SW480 (cell line): ENCODE measurements at regions not wholly inside any gene's neighbourhood (a gene's known extent, or its start where the extent isn't known, plus 50 kb on each side); places are given as distances from the start of the nearest gene placed in this dataset.

Experiments
- DNase-seq: peaks from one replicate; pipeline ENCODE4 v3.0.0-alpha.2; 2016; ENCODE audit warnings: low spot score

DNA sequence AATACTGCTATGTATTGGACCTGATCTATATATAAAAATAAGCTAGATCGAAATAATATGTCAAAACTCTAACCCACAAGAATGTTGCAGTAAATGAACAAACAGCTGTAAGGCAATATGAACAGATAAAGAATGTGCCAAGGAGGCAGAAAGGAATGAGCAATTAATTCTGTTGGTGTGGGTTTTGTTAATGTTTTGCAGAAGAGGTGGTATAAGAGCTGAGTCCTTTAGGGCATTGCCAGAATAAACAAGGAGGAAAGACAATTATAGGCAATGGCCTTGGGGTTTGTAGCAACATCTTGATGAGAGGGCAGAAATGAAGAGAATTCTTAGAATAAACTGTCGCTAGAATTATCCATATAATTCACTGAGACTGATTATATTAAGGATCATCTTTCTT is 240.9 kb upstream of the GULP1 start:
- DNase-seq, result no peak

DNA sequence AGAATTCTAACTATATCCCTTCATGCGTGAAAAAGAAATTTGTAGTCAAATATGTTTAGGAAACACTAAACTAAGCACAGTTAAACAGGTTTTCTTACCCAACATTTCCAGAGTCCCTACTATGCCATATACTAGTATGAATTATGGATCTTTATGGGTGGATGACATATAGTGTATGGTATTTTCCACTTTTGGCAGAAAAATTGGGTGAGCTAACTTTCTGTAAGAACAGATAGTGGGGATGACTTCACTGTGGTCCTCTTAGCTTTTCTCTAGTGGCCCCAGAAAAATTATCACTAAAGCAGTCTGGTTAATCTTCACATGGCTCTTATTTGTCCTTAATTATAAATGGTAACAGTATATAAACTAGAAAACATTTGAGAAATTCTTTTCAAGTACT is 240.0 kb upstream of the GULP1 start:
- no peak for DNase-seq

DNA sequence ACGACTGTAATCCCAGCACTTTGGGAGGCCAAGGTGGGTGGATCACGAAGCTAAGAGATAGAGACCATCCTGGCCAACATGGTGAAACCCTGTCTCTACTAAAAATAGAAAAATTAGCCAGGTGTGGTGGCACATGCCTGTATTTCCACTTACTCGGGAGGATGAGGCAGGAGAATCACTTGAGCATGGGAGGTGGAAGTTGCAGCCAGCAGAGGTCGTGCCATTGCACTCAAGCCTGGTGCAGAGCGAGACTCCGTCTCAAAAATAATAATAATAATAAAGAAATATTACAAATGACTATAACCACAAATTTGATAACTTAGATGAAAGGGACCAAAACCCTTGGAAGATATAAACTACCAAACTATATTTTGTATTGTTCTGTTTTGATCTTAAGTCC is 226.3 kb upstream of the GULP1 start:
- no peak for DNase-seq

DNA sequence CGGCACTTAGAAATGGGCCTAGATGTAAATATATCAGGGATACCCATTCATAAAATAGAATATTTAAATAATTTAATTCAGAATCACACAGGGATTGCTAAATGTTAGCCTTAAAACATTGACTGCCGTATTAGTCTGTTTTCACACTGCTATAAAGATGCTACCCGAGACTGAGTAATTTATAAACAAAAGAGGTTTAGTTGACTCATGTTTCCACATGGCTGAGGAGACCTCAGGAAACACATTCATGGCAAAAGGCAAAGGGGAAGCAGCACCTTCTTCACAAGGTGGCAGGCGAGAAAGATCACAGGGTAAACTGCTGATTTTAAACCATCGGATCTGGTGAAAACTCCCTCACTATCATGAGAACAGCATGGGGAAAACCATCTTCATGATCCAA is 223.6 kb upstream of the GULP1 start:
- DNase-seq, result no peak

DNA sequence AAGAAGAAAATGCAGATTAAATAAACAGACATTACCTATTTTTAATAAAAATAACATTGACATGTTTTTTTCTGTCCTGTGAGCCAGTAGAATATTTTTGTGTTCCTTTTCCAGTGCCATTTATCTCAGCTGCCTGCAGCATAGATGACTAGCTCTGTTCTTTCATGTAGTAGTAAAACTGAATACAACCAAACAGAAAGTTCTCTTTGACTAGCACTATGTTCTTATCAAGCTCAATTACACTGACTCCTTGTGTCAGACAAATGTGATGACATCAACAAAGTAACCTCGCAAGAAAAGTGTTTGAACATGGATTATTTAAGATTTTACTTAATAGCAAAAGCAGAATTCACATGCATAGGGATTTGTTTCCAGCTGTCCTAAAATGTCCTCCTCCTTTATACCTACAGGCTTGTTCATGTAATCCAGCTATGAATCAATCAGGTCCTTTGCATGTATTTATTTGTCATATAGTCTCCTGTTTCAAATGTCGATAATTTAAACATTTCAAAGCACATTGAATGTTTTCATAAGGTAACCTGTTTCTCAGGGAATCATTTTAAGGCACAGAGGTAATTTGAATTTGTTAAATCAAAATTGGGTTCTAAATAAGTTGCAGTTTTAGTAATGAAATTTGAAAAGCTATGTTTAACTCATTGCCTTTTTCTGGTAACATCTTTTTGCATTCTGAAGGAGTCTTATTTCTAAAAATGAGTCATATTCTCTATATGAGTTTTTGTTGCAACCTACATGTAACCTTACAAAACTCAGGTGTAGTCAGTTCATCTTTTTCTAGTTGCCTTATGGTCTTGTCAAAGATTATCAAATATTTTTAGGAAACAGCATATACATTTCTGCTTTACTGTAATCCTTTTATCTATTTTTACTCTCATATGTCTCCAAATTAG is 215.3 kb upstream of the GULP1 start:
- no peak for DNase-seq

DNA sequence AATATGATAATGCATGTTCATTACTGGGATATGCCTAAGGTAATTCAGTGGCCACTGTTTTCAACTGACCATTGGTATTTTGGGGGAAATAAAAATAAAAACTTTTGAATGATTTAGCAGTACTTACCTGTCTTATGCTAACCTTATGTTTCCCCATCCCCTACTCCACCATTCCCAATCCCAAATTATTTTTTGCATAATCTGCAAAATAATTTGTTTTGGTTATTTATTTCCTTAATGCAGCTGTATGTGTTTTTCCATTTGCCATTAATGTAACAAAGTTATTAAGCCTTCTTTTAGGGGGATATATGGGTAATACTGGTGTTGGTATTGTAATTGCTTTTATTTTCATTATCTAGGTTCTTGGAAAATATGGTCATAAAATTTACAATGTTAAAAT is 213.9 kb upstream of the GULP1 start:
- DNase-seq, result no peak

DNA sequence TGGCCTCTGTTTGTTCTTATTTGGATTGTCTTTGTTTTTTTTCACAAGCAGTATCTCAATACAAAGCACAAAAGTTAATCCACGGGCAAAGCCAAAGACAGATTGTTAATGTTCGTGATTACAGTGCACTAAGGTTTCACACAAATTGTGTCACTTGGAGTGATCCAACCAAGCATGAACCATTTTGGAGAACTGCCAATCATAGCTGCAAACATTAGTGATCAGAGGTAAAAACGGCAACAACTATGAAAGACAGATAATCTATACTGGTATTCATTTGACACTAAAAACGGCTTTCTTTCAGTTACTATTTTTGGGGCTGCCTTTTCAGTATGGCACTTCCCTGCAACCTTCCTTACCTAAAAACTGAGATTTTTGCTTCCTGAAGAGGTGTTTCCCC is 213.1 kb upstream of the GULP1 start:
- no peak for DNase-seq

DNA sequence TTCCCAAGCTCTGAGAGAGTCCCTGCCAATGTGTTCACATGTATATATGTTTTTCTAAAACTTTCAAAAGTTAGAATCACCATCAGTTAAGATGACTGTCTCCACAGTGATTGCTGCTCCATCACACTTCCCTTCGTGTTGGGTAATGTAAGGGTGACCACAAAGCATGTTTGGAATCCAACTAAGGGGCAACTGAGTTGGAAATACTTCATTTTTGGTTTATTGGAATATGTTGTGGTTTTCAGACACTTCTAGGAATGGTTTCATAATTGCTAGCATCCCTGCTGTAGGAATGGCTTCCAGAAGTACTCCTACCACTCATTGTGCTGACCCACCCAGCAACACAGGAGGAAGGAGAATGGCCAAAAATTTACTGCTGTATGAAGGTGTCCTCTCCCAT is 212.5 kb upstream of the GULP1 start:
- DNase-seq, result no peak

DNA sequence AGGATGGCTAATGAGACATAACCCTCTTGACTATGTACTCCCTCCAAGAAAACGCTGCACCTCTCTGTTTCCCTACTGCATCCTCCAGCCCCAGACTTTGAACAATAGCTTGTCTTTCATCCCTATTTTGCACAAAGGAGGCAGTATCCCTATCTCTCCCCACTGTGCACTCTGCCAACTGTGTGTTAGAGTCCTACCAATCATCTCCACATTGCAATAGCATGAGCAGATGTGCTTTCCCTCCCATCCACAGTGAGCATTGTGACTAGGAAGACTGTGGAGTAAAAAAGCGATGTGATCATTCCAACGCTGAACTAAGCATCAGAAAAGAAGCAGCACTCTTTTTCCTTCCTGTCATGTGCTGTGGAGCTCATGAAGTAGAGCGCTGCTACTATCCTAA is 206.3 kb upstream of the GULP1 start:
- no peak for DNase-seq

DNA sequence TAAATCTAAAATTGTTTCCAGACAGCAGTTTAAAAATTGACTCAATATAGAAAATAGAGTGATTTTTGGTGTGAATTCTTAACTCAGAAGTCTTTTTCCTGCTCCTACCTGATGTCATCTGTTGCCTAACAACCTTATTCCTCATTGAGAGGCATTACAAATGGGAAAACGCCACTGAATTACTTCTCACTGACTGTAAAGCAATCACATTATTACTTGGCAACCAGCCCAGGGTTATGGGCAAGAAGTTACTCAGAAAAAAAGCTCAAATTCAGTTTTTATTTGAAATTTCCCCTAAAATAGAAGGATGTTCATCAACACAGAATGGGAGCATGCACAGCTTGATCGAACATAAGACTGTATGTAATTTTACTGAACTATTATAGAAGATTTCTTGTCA is 201.8 kb upstream of the GULP1 start:
- no peak for DNase-seq

DNA sequence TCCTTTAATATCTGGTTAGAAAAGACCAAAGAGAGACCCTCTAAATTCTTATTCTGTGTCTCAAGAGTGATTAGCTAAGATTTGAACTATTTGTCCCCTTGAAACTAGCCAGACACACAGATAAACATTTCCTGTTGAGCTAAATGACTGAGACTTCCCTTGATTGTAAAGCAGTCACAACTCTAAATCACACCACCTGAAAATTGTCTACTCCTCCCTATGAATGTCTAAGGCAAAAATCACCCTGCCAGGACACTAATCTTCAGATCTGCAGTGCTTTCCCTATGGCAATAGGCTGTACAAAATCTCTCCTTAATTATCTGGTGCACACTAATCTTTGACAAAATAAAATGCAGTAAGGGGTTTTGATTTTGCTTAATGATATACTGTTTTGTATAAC is 200.5 kb upstream of the GULP1 start:
- no peak for DNase-seq

DNA sequence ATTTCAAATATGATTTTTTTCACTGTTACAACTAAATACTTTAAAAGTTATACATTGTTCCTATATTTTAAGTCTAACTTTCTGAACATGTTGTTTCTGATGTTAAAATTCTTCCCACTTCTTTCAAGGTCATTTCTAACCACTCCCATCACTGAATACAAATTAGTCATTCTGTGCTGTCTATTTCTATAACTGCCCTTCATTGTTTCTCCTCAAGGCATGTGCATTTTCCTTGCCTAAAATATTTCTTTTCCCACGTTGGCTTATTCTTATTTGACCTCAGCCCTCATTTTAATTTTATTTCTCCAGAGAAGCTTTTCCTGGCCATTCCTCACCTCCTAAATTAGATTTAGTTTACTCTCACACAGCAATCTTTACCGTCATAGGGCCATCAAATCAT is 198.9 kb upstream of the GULP1 start:
- DNase-seq, result no peak

DNA sequence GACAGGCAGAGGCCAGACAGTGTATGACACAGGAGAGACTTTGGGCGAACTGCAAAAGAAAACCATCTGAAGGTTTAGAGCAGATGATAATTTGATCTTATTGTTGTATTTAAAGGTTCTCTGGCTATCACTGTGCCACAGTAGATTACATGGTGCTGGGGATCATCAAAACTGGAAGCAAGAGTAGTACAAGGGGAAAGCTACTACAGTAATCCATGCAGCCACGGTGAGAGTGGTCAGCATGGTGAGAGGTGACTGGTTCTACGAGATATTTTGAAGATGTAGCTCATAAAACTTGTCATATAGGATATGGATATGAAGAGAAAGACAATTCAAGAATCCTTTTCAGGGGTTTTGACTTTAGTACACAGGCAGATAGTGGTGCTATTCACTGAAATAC is 194.8 kb upstream of the GULP1 start:
- no peak for DNase-seq

DNA sequence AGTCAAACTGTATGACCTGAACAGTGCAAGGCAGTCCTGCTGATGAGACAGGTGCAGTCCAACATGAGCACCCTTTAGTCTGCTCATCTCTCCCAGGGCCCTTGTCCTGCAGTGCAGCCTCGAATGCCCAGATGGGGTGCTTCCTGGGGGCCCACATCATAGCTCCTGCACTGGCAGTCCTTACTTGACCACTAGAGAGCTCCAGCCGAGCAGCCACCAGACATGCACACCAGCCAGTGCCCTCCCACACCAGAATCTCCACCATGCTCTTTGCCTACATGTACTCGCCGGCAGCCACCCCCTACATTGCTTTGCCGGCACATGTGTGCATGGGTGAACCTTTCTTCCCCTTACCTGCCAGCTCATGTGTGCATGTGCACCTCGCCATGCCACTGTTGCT is 188.8 kb upstream of the GULP1 start:
- DNase-seq, result no peak

DNA sequence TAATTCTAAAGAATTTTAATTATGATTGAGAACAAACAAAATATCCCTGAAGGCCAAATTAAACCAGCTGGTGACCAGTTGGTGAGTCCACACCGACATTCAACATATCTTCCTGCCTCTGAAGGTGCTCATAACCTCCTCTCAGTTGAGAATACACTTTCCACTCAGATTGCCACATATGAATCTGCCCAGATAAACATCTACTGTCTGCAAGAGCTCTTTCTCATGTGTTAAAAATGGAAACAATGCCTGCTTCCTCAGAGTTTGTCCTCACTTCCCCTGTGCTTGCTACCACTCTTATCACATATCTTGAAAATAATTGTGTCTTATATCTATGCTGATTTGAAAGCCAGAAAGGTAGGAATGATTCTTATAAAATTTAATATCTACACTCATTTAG is 177.7 kb upstream of the GULP1 start:
- DNase-seq, result no peak

DNA sequence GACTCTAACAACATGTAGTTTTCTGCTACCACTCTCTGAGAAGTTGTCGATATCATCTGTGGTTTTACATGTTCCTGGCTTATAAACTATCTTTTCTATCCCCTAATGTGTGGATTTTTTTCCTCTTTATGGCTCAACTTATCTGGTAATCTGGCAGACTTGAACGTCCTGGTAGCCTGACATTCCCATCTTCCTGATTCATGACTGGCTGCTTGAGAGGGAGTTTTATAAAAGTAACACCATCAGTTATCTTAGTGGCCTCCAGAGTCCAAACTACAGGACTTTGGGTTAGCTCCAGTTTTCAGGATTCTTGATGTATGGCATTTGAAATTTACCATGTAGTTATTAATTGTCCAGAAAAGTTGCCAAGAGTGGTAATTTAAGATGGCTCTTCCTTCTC is 174.0 kb upstream of the GULP1 start:
- no peak for DNase-seq

DNA sequence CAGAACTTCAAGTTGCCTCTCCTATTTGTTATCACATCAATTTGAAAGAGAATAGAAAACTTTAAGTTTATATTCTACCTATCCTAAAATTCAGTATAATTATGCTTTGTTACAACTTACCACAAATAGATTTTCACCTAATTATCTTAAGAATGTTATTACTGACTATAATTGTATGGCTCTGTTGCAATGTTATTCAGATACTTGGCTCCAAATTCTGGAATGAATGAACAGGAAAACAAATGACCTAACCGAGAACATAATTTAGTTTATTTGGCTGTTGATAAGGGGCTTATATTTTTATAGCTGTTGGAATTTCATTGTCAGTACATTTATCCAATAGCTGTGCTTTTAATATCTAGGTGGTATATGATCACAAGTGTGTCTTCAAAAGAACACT is 173.2 kb upstream of the GULP1 start:
- no peak for DNase-seq

DNA sequence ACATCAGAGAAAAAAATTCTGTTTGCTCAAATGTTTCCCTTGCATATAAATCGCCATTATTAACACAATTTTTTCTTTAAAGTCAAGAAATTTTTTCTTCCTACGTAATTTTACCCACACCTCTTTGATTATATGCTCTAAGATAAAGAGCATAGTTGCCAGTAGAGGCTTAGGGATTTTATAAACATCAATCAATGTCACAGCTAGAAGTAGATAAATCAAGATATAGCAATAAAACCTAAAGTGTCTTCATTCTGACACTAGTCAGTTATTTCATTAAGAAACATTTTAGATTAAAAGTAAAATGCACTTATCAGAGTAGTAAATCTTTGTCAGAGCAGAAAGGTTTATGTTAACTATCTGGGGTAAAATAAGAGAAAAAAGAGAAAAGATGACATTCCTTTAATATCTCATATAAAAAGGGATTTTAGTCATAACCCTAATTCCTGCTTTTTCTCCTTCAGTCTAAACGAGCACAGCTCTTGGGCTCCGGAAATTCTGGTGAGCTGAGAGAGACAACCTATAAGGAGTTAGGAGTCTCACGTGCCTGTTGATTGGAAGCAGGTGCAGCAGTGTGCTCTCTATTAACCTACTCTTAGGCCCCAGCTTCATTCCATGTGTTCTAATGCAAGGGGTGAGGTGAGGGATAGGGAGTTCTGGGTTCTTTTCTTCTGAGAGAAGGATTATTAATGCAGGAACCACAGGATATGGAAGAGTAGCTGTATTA is 172.4 kb upstream of the GULP1 start:
- DNase-seq, result no peak

DNA sequence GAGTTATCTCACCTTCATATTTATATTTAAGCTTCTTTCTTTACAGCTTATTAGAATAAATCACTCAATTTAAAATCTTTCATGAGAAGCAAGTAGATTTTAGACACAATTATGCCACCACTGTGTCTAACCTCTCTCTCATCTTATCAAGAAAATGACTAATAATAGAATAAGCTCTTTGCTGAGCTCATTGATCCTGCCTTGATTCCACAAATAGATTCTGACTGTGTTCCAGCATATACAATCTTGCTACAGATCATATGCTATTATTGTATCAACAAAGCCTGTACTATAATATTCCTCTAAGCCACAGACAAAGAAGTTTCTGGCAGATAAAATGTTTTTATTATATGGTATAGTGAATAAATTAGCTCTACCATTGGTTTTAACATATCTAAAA is 168.7 kb upstream of the GULP1 start:
- DNase-seq, result no peak

DNA sequence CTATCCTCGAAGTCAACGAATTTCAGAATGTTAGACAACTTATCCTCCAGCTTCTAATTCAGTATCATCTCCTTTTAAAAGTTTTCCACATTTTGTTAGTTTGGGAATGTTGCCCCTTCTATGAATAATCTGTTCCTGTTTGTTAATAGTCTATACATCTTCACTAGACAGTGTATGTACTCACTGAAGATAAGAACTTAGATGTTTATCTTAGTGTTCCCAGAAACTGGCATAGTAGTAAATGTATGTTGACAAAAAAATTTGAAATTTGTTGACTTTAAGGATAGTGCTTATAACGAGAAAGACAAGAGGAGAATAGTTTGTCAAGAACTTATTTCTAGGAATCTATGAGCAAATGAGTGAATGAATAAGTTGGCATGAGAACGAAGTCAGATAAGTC is 162.0 kb upstream of the GULP1 start:
- no peak for DNase-seq

DNA sequence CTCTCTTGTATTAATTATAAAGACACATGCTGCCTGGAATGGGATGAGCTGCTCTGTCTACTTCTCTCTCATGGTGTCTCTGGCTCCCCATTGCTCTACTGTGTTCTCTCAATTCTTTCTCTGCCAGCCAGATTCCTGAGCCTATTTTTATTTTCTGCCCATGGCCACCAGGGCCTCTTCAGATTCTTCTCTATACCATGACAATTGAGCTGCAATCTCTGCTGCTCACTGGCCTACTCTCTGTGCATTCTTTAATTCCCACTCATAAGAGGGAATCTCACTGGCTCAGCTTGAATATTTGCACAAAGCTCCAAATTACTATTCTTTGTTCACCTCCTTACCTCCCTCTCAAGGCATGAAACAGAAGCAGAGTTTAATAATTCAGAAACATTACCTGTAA is 161.4 kb upstream of the GULP1 start:
- no peak for DNase-seq

DNA sequence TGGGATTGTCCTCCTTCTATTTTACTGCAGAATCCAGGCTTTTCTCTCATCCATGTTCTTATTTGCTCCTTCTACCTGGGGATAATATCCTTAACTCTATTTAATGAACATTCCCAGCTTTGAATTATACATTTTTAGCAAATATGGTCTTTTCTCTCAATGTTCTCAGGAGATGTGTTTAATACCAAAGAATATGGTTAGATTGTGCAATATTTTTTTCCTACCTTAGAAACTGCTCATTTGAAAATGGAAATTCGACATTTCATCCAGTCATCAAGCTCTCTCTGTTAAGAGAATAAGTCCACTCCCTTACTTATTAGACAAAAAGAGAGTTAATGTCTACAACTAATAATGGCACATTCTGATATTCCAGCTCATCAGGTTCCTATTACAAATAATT is 160.4 kb upstream of the GULP1 start:
- DNase-seq, result no peak

DNA sequence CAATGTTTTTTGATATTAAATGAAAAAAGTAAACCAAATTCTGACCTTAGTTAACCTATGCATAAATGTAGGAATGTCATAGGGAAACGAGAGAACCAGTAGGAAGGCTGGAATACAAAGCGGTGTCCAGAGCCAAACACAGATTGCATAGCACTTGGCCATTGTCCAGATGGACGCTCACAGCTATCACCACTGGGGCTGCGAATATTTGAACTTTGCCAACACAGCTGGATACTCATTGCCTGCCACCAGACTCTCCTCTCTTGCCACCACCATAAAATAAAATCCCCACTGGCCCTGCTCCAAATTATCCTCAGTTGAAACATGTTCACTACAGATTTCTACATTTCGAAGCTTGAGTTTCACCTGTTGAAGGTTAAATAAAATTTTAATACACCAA is 159.3 kb upstream of the GULP1 start:
- no peak for DNase-seq

DNA sequence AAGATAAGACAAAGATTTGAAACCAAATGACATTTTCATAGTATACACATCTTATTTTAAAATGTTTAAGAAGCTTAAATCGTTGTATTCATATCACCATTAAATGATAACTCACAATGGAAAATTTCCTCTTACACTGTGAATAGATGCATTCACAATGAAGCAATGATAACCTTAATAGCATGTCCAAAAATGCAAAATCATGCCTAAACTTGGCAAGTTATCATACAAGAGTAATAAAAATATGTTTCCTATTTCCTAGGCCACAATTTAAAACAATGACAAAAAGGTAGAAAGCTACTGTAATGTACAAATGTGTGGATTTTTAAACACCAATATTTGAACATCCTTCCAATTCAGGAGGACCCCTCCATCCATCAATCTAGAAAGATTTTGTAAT is 157.4 kb upstream of the GULP1 start:
- no peak for DNase-seq
